Mesendoderm (in vitro differentiated cells): ENCODE measurements at regions not wholly inside any gene's neighbourhood (a gene's known extent, or its start where the extent isn't known, plus 50 kb on each side); places are given as distances from the start of the nearest gene placed in this dataset.

Source experiments
- DNase-seq: peaks from one replicate; pipeline ENCODE4 v3.0.0; 2013
- H2AK5ac ChIP-seq: 2 replicates; pipeline ENCODE4 v1.6.1; 2013; ENCODE audit warnings: low read length, inconsistent platforms
- H2BK120ac ChIP-seq: 2 replicates; pipeline ENCODE4 v1.6.1; 2013; ENCODE audit warnings: low read depth, mild to moderate bottlenecking, low read length, moderate library complexity, mixed read lengths
- H2BK15ac ChIP-seq: replicated peaks from 2 replicates; pipeline ENCODE4 v1.6.1; 2013; ENCODE audit warnings: low read depth, mild to moderate bottlenecking, moderate library complexity
- H2BK5ac ChIP-seq: 2 replicates; pipeline ENCODE4 v1.6.1; 2013; ENCODE audit warnings: low read length, inconsistent platforms
- H3K18ac ChIP-seq: 2 replicates; pipeline ENCODE4 v1.6.1; 2013; ENCODE audit warnings: mild to moderate bottlenecking, low read length, mixed read lengths
- H3K23ac ChIP-seq: one replicate; pipeline ENCODE4 v1.6.1; 2013; ENCODE audit warnings: low read length
- H3K27ac ChIP-seq: 2 replicates; pipeline ENCODE4 v1.5.1; 2013; ENCODE audit warnings: low read depth, mild to moderate bottlenecking, inconsistent platforms, low read length, moderate library complexity
- H3K27me3 ChIP-seq: 2 replicates; pipeline ENCODE4 v1.6.1; 2013; ENCODE audit warnings: low read length, control low read depth, mild to moderate bottlenecking, inconsistent platforms; ENCODE audit not compliant: insufficient read depth, poor library complexity
- H3K36me3 ChIP-seq: 2 replicates; pipeline ENCODE4 v1.6.1; 2013; ENCODE audit warnings: low read length, inconsistent platforms; ENCODE audit not compliant: control insufficient read depth, insufficient read depth
- H3K4ac ChIP-seq: one replicate; pipeline ENCODE4 v1.6.1; 2013; ENCODE audit warnings: low read depth, mild to moderate bottlenecking, low read length, moderate library complexity
- H3K4me1 ChIP-seq: 2 replicates; pipeline ENCODE4 v1.6.1; 2013; ENCODE audit warnings: low read depth, low read length, inconsistent platforms; ENCODE audit not compliant: control insufficient read depth
- H3K4me2 ChIP-seq: 2 replicates; pipeline ENCODE4 v1.6.1; 2013; ENCODE audit warnings: low read length
- H3K4me3 ChIP-seq: 2 replicates; pipeline ENCODE4 v1.5.1; 2013; ENCODE audit warnings: mild to moderate bottlenecking, low read length
- H3K56ac ChIP-seq: one replicate; pipeline ENCODE4 v1.6.1; 2013; ENCODE audit warnings: low read length
- H3K79me1 ChIP-seq: 2 replicates; pipeline ENCODE4 v1.6.1; 2013; ENCODE audit warnings: low read length, inconsistent platforms
- H3K79me2 ChIP-seq: 2 replicates; pipeline ENCODE4 v1.6.1; 2013; ENCODE audit warnings: mild to moderate bottlenecking, low read length; ENCODE audit not compliant: control insufficient read depth, insufficient read depth
- H3K9ac ChIP-seq: 2 replicates; pipeline ENCODE4 v1.6.1; 2013; ENCODE audit warnings: low read length, inconsistent platforms
- H4K5ac ChIP-seq: one replicate; pipeline ENCODE4 v1.6.1; 2013; ENCODE audit warnings: low read length
- H4K8ac ChIP-seq: one replicate; pipeline ENCODE4 v1.6.1; 2013; ENCODE audit warnings: low read depth, mild to moderate bottlenecking, control low read depth, low read length, moderate library complexity
- WGBS: extraction: QIAGEN DNeasy Blood & Tissue Kit; methylation state at CpG from one replicate; pipeline ENCODE4 v1.1.7; 2013; ENCODE audit warnings: low lambda C conversion rate, missing lambda C conversion rate; ENCODE audit not compliant: insufficient coverage; ENCODE audit errors: extremely low coverage; 5-methylcytosine and 5-hydroxymethylcytosine counted together

DNA sequence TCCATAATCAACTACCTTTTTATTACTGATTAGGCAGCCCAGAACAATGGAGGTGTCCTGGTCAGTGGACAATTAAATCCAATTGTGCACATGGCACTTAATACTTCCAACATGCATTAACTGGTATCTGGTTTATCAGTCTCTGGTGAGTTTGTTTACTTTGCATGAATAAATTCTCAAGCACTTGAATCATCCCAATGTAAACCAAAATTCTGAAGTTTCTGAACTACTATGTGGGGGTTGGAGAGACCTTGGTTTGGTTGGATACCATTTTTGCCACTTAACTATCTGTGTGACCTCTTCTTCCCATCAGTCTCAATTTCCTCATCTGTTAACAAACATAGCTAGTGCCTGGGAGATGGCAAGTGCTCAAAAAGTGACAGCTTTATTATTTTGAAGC is 70.5 kb upstream of the MAP4 start:
- H3K4me3 ChIP-seq: no peak overlapping the region

DNA sequence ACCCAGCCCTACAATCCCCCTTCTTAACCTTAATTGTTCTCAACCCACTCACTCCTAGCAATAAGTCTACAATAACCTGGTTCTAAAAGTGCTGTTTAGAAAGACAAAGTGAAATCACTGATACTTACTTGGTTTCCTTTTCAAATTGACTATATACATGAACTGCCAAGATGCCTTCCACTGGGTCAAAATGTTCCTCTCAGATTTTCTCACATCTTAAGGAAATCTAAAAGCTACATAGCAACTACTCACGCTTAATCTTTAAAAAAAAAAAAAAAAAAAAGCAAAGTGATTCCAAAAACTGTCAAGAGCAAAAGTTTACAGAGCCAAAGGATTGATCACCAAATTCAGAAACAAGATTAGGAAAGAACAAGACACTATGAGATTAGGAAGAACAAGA is 68.7 kb upstream of the MAP4 start:
- Histone ChIP-seq H2BK5ac (no peak overlapping the region), H2BK15ac (no peak overlapping the region), H3K4me1 (peaks cover 2% of the 10 kb centered on the region), H3K23ac (no peak overlapping the region), H3K56ac (no peak overlapping the region), H2BK120ac (no peak overlapping the region), H3K4me3 (no peak overlapping the region), H3K4ac (no peak overlapping the region), H3K18ac (no peak overlapping the region), H3K36me3 (no peaks in the 10 kb centered on the region), H3K9ac (no peak overlapping the region), H3K79me1 (peaks cover 2% of the 10 kb centered on the region), H3K27me3 (no peaks in the 10 kb centered on the region), H2AK5ac (no peak overlapping the region), H3K27ac (no peak overlapping the region), H4K8ac (no peak overlapping the region), H4K5ac (no peak overlapping the region), H3K79me2 (peaks cover 65% of the 10 kb centered on the region), H3K4me2 (no peak overlapping the region)
- no CpG with 5 or more reads among the region's 1 CpG for WGBS
- DNase-seq: no peak

More for the DNA sequence above, 70.5 kb upstream of the MAP4 start:
- Histone ChIP-seq H3K9ac (peak overlapping the region; percentile 85), H3K4ac (no peak overlapping the region), H2BK120ac (no peak overlapping the region), H3K18ac (no peak overlapping the region), H3K4me2 (peak overlapping the region; percentile 47), H3K79me1 (peaks cover 2% of the 10 kb centered on the region), H3K23ac (no peak overlapping the region), H3K27me3 (no peaks in the 10 kb centered on the region), H2BK15ac (no peak overlapping the region), H2BK5ac (no peak overlapping the region), H3K4me1 (peaks cover 2% of the 10 kb centered on the region), H4K5ac (no peak overlapping the region), H3K56ac (peak overlapping the region; percentile 86), H2AK5ac (no peak overlapping the region), H4K8ac (no peak overlapping the region), H3K27ac (no peak overlapping the region), H3K79me2 (peaks cover 57% of the 10 kb centered on the region), H3K36me3 (no peaks in the 10 kb centered on the region)
- no peak for DNase-seq

DNA sequence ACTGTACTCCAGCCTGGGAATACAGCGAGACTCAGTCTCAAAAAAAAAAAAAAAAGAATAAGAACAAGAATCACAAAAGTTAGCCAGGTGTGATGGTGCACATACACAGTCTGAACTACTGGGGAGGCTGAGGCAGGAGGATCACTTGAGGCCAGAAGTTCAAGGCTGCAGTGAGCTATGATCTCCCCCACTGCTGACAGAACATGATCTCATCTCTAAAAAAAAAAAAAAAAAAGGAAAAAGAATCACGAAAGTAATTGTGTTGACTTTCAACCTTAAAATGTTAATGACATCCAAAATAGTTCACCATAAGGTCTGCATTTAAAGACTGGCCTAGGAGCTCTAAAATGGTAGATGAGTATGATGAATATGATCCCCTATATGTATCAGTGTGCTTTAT is 68.0 kb upstream of the MAP4 start:
- H3K18ac ChIP-seq: no peak overlapping the region
- no peak overlapping the region for H4K5ac ChIP-seq
- no peak overlapping the region for H3K4me3 ChIP-seq
- H2BK120ac ChIP-seq: no peak overlapping the region
- peaks cover 2% of the 10 kb centered on the region for H3K4me1 ChIP-seq
- no peaks in the 10 kb centered on the region for H3K27me3 ChIP-seq
- no peak overlapping the region for H2AK5ac ChIP-seq
- no peak for DNase-seq
- no peak overlapping the region for H2BK15ac ChIP-seq
- no peak overlapping the region for H3K4me2 ChIP-seq
- no peak overlapping the region for H3K56ac ChIP-seq
- peaks cover 2% of the 10 kb centered on the region for H3K79me1 ChIP-seq
- H2BK5ac ChIP-seq: no peak overlapping the region
- no peak overlapping the region for H4K8ac ChIP-seq
- WGBS: no CpG with 5 or more reads among the region's 2 CpGs
- no peak overlapping the region for H3K4ac ChIP-seq
- no peak overlapping the region for H3K9ac ChIP-seq
- no peaks in the 10 kb centered on the region for H3K36me3 ChIP-seq
- no peak overlapping the region for H3K27ac ChIP-seq
- H3K79me2 ChIP-seq: peaks cover 72% of the 10 kb centered on the region
- no peak overlapping the region for H3K23ac ChIP-seq

DNA sequence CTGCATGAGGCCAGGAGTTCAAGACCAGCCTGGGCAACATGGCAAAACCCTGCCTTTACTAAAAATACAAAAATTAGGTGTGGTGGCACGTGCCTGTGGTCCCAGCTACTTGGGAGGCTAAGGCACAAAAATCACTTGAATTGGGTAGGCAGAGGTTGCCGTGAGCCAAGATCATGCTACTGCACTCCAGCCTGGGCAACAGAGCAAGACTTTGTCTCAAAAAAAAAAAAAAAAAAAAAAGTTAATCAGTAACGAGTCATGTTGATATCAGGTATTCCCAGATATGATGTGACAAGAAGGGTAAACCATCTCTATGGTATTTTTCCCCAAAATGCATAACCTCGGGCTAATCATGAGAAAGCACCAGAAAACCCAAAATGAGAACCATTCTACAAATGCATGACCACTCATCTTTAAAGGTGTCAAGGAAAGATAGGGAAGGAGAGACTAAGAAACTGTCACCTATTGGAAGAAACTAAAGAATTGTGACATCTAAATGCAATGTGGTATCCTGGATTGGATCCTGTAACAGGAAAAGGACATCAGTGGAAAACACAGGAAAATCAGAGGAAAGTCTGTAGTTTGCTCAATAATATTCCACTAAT is 66.5 kb upstream of the MAP4 start:
- H3K4me1 ChIP-seq: peaks cover 2% of the 10 kb centered on the region
- no peak overlapping the region for H4K8ac ChIP-seq
- H3K4me3 ChIP-seq: no peak overlapping the region
- no peaks in the 10 kb centered on the region for H3K36me3 ChIP-seq
- peaks cover 5% of the 10 kb centered on the region for H3K79me1 ChIP-seq
- H2BK15ac ChIP-seq: no peak overlapping the region
- H3K79me2 ChIP-seq: peaks cover 78% of the 10 kb centered on the region
- H3K9ac ChIP-seq: no peak overlapping the region
- no peak overlapping the region for H3K23ac ChIP-seq
- no peak overlapping the region for H3K4me2 ChIP-seq
- no peak overlapping the region for H2AK5ac ChIP-seq
- no CpG with 5 or more reads among the region's 4 CpGs for WGBS
- no peak overlapping the region for H3K56ac ChIP-seq
- H3K27me3 ChIP-seq: no peaks in the 10 kb centered on the region
- no peak overlapping the region for H3K27ac ChIP-seq
- no peak overlapping the region for H3K18ac ChIP-seq
- DNase-seq: no peak
- no peak overlapping the region for H4K5ac ChIP-seq
- no peak overlapping the region for H2BK5ac ChIP-seq
- H3K4ac ChIP-seq: no peak overlapping the region
- no peak overlapping the region for H2BK120ac ChIP-seq

DNA sequence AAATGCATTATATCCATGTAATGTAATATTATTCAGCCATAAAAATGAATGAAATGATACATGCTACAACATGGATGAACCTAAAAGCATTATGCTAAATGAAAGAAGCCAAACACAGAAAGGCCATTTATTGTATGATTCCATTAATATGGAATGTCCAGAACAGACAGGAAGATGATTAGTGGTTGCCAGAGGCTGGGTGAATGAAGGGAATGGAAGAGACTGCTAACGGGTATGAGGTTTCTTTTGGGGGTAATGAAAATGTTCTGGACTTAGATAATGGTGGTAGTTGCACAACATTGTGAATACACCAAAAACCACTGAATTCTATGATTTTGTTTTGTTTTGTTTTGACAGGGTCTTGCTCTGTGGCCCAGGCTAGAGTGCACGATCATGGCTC is 61.6 kb upstream of the MAP4 start:
- Histone ChIP-seq H2AK5ac (no peak overlapping the region), H3K27ac (no peak overlapping the region), H2BK120ac (no peak overlapping the region), H3K79me2 (peaks cover 68% of the 10 kb centered on the region), H3K4me3 (no peak overlapping the region), H3K23ac (no peak overlapping the region), H4K5ac (no peak overlapping the region), H3K56ac (no peak overlapping the region), H3K18ac (no peak overlapping the region), H3K79me1 (peaks cover 8% of the 10 kb centered on the region), H2BK15ac (no peak overlapping the region), H2BK5ac (no peak overlapping the region), H3K9ac (no peak overlapping the region), H3K4me2 (no peak overlapping the region), H3K4ac (no peak overlapping the region), H3K36me3 (no peaks in the 10 kb centered on the region), H3K27me3 (no peaks in the 10 kb centered on the region), H3K4me1 (no peaks in the 10 kb centered on the region), H4K8ac (no peak overlapping the region)
- DNase-seq: no peak
- WGBS: no CpG with 5 or more reads among the region's 2 CpGs

DNA sequence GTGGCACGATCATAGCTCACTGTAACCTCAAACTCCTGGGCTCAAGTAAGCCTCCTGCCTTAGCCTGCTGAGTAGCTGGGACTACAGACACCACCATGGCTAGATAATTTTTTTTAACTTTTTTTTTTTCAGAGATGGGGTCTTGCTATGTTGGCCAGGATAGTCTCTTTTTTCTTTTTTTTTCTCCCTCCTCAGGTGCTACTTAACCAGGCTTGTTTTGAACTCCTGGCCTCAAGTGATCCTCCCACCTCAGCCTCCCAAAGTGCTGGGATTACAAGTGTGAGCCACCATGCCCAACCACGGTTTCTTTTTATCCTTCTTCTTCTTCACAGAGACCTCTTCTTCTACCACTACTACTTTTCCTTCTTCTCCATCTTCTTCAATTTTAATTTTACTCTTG is 53.8 kb upstream of the MAP4 start:
- Histone ChIP-seq H3K4me2 (no peak overlapping the region), H3K4me3 (no peak overlapping the region), H3K36me3 (no peaks in the 10 kb centered on the region), H2BK5ac (no peak overlapping the region), H3K23ac (no peak overlapping the region), H3K27me3 (no peaks in the 10 kb centered on the region), H4K5ac (no peak overlapping the region), H3K4ac (no peak overlapping the region), H3K79me2 (peaks cover 65% of the 10 kb centered on the region), H3K56ac (no peak overlapping the region), H2BK120ac (no peak overlapping the region), H3K9ac (no peak overlapping the region), H2AK5ac (no peak overlapping the region), H3K4me1 (no peaks in the 10 kb centered on the region), H3K79me1 (peaks cover 5% of the 10 kb centered on the region), H3K27ac (no peak overlapping the region), H2BK15ac (no peak overlapping the region), H4K8ac (no peak overlapping the region), H3K18ac (no peak overlapping the region)
- DNase-seq: no peak
- no CpG with 5 or more reads among the region's 2 CpGs for WGBS
